VCaP (cell line): ENCODE measurements at regions not wholly inside any gene's neighbourhood (a gene's known extent, or its start where the extent isn't known, plus 50 kb on each side); places are given as distances from the start of the nearest gene placed in this dataset.

Source experiments
- H3K27ac ChIP-seq: fragments of 450-650 bp; 2 replicates; pipeline ENCODE4 v1.5.1; 2017
- CTCF ChIP-seq: fragments of 450-650 bp; conservative IDR thresholded peaks from 2 replicates; pipeline ENCODE4 v1.5.1; 2017; ENCODE audit warnings: mild to moderate bottlenecking, moderate library complexity

GRCh38 chr6:72534236-72534635 is 87.6 kb upstream of the KCNQ5 start:
- no peak overlapping the region for H3K27ac ChIP-seq
- no peak for TF ChIP-seq CTCF

- H3K27ac ChIP-seq = no peak overlapping the region
- no peak for TF ChIP-seq CTCF
These were observed 86.7 kb upstream of the KCNQ5 start for GRCh38 chr6:72535124-72535523.

GRCh38 chr6:72547020-72547419 is 74.8 kb upstream of the KCNQ5 start:
- H3K27ac ChIP-seq = no peak overlapping the region

GRCh38 chr6:72551470-72551869 is 70.4 kb upstream of the KCNQ5 start:
- TF ChIP-seq CTCF = no peak
- H3K27ac ChIP-seq = no peak overlapping the region

More at GRCh38 chr6:72547020-72547419, 74.8 kb upstream of the KCNQ5 start:
- no peak for TF ChIP-seq CTCF

- no peak overlapping the region for H3K27ac ChIP-seq
- no peak for TF ChIP-seq CTCF
These were observed 68.9 kb upstream of the KCNQ5 start for GRCh38 chr6:72552938-72553337.

GRCh38 chr6:72553531-72554511 is 68.0 kb upstream of the KCNQ5 start:
- H3K27ac ChIP-seq = no peak overlapping the region
- TF ChIP-seq CTCF = no peak

- H3K27ac ChIP-seq = no peak overlapping the region
- TF ChIP-seq CTCF = no peak
These were observed 67.1 kb upstream of the KCNQ5 start for GRCh38 chr6:72554761-72555221.
